Activated CD8-positive, alpha-beta memory T cell treated with anti-CD3 and anti-CD28 coated beads for 48 hours (primary cell): ENCODE measurements at regions not wholly inside any gene's neighbourhood (a gene's known extent, or its start where the extent isn't known, plus 50 kb on each side); places are given as distances from the start of the nearest gene placed in this dataset.

Experiments
- DNase-seq, 3 experiments: peaks; one replicate each; pipeline ENCODE4 v3.0.0-alpha.2; 2020; ENCODE audit warnings: low read depth in 2 of 3, low spot score in 2 of 3

GRCh38 chr2:5953525-5953924, 261.3 kb downstream of the SOX11 start:
- no peak for DNase-seq

- DNase-seq = no peak
Measured at GRCh38 chr2:5954509-5954908, 262.3 kb downstream of the SOX11 start.

- DNase-seq = no peak
Measured at GRCh38 chr2:5955921-5956320, 263.7 kb downstream of the SOX11 start.

- no peak for DNase-seq
Measured at GRCh38 chr2:5959836-5960820, 267.9 kb downstream of the SOX11 start.

GRCh38 chr2:5967506-5967905, 275.3 kb downstream of the SOX11 start:
- DNase-seq = no peak

- DNase-seq = no peak
Measured at GRCh38 chr2:5969303-5969702, 277.1 kb downstream of the SOX11 start.

- DNase-seq = no peak
Measured at GRCh38 chr2:5970347-5970746, 278.2 kb downstream of the SOX11 start.

GRCh38 chr2:5974477-5974876, 282.3 kb downstream of the SOX11 start:
- no peak for DNase-seq

- DNase-seq = no peak
Measured at GRCh38 chr2:5975401-5975800, 283.2 kb downstream of the SOX11 start.

GRCh38 chr2:5976531-5977065, 284.4 kb downstream of the SOX11 start:
- no peak for DNase-seq

- no peak for DNase-seq
Measured at GRCh38 chr2:5977477-5977876, 285.3 kb downstream of the SOX11 start.

GRCh38 chr2:5978131-5978751, 286.1 kb downstream of the SOX11 start:
- no peak for DNase-seq

GRCh38 chr2:5980450-5981190, 288.4 kb downstream of the SOX11 start:
- DNase-seq = no peak

GRCh38 chr2:5982193-5982902, 290.2 kb downstream of the SOX11 start:
- DNase-seq = no peak

GRCh38 chr2:5982903-5983265, 290.7 kb downstream of the SOX11 start:
- DNase-seq = no peak

- no peak for DNase-seq
Measured at GRCh38 chr2:5983511-5984272, 291.5 kb downstream of the SOX11 start.

GRCh38 chr2:5984273-5984655, 292.1 kb downstream of the SOX11 start:
- DNase-seq = no peak

- no peak for DNase-seq
Measured at GRCh38 chr2:5984946-5985345, 292.8 kb downstream of the SOX11 start.

GRCh38 chr2:5985536-5986385, 293.6 kb downstream of the SOX11 start:
- DNase-seq = no peak
